Astrocyte (in vitro differentiated cells and primary cell): ENCODE measurements at regions not wholly inside any gene's neighbourhood (a gene's known extent, or its start where the extent isn't known, plus 50 kb on each side); places are given as distances from the start of the nearest gene placed in this dataset.

Experiments used
- EZH2 ChIP-seq: IDR thresholded peaks from 2 replicates; pipeline ENCODE4 v1.6.1; 2012; ENCODE audit warnings: mild to moderate bottlenecking, low read length, inconsistent platforms; ENCODE audit not compliant: insufficient read depth
- TF ChIP-seq, protein P1 (sequence below): IDR thresholded peaks from 2 replicates; pipeline ENCODE4 v1.5.1; 2011; ENCODE audit warnings: low read depth, mild to moderate bottlenecking, inconsistent platforms, low read length, moderate library complexity; ENCODE audit not compliant: insufficient read depth

DNA sequence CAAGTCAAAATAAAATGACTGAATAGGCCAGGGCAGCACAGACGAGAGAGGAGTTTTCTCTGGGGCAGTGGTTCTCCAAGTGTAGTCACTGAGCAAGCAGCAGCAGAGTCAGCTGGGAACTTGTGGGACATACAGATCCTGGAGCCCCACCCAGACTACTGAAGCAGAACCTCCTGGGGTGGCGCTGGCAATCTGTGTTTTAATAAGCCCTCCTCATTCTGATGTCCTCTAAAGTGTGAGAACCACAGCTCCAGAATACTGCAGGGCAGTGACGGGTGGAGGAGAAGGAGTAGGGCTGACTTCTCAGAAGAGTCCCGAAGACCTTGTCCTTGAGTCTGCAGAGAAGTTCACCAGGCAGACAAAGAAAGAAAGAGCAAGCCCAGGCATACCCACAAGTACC is 251.3 kb upstream of the HES1 start:
- TF ChIP-seq, protein P1, sequence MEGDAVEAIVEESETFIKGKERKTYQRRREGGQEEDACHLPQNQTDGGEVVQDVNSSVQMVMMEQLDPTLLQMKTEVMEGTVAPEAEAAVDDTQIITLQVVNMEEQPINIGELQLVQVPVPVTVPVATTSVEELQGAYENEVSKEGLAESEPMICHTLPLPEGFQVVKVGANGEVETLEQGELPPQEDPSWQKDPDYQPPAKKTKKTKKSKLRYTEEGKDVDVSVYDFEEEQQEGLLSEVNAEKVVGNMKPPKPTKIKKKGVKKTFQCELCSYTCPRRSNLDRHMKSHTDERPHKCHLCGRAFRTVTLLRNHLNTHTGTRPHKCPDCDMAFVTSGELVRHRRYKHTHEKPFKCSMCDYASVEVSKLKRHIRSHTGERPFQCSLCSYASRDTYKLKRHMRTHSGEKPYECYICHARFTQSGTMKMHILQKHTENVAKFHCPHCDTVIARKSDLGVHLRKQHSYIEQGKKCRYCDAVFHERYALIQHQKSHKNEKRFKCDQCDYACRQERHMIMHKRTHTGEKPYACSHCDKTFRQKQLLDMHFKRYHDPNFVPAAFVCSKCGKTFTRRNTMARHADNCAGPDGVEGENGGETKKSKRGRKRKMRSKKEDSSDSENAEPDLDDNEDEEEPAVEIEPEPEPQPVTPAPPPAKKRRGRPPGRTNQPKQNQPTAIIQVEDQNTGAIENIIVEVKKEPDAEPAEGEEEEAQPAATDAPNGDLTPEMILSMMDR: no peak
- TF ChIP-seq EZH2: no peak
